ENCODE measurements at regions not wholly inside any gene's neighbourhood (a gene's known extent, or its start where the extent isn't known, plus 50 kb on each side); places are given as distances from the start of the nearest gene placed in this dataset.
"Not testable (repeated sequence)": the region's sequence is repeated elsewhere in the genome, so short reads cannot be mapped to it uniquely, and the experiment has no call there.

GRCh38 chr1:83310161-83310560 is 688.8 kb downstream of the TTLL7 start:
- H3K4me2 ChIP-seq (ENCODE audit: low read depth, low read length, poor library complexity, severe bottlenecking); H4K20me1 ChIP-seq (ENCODE audit: insufficient read depth, low read depth, low read length); H3K36me3 ChIP-seq (ENCODE audit: insufficient read depth, low read length); H3K27ac ChIP-seq (ENCODE audit: low read length); H3K79me2 ChIP-seq (ENCODE audit: low read length); H3K9ac ChIP-seq (ENCODE audit: low read length); H3K27me3 ChIP-seq (ENCODE audit: low read length); H3K4me1 ChIP-seq (ENCODE audit: low read length); H3K4me3 ChIP-seq (ENCODE audit: low read length); DNase-seq; H2AFZ ChIP-seq (ENCODE audit: low read length); H3K9me3 ChIP-seq (ENCODE audit: low read length); H3K9me2 ChIP-seq (replicated peaks; ENCODE audit: insufficient read depth, low read length): not testable (repeated sequence)

GRCh38 chr1:83309035-83309434 is 689.9 kb downstream of the TTLL7 start:
- not testable (repeated sequence) for H3K36me3 ChIP-seq (ENCODE audit: insufficient read depth, low read length); DNase-seq; H3K27me3 ChIP-seq (ENCODE audit: low read length); H3K4me2 ChIP-seq (ENCODE audit: low read depth, low read length, poor library complexity, severe bottlenecking); H3K9ac ChIP-seq (ENCODE audit: low read length); H2AFZ ChIP-seq (ENCODE audit: low read length); H3K79me2 ChIP-seq (ENCODE audit: low read length); H3K9me2 ChIP-seq (replicated peaks; ENCODE audit: insufficient read depth, low read length); H3K4me1 ChIP-seq (ENCODE audit: low read length); H3K4me3 ChIP-seq (ENCODE audit: low read length); H3K9me3 ChIP-seq (ENCODE audit: low read length); H3K27ac ChIP-seq (ENCODE audit: low read length); H4K20me1 ChIP-seq (ENCODE audit: insufficient read depth, low read depth, low read length)

- H3K9ac ChIP-seq (ENCODE audit: low read length); H3K4me3 ChIP-seq (ENCODE audit: low read length); DNase-seq; H3K4me1 ChIP-seq (ENCODE audit: low read length); H3K36me3 ChIP-seq (ENCODE audit: insufficient read depth, low read length); H3K4me2 ChIP-seq (ENCODE audit: low read depth, low read length, poor library complexity, severe bottlenecking); H3K79me2 ChIP-seq (ENCODE audit: low read length); H4K20me1 ChIP-seq (ENCODE audit: insufficient read depth, low read depth, low read length); H3K27ac ChIP-seq (ENCODE audit: low read length); H2AFZ ChIP-seq (ENCODE audit: low read length); H3K9me3 ChIP-seq (ENCODE audit: low read length); H3K27me3 ChIP-seq (ENCODE audit: low read length); H3K9me2 ChIP-seq (replicated peaks; ENCODE audit: insufficient read depth, low read length): not testable (repeated sequence)
Observed at GRCh38 chr1:83306811-83307210, 692.1 kb downstream of the TTLL7 start.

- not testable (repeated sequence) for H3K4me3 ChIP-seq (ENCODE audit: low read length); H2AFZ ChIP-seq (ENCODE audit: low read length); H3K9ac ChIP-seq (ENCODE audit: low read length); H4K20me1 ChIP-seq (ENCODE audit: insufficient read depth, low read depth, low read length); H3K9me2 ChIP-seq (replicated peaks; ENCODE audit: insufficient read depth, low read length); H3K4me1 ChIP-seq (ENCODE audit: low read length); H3K79me2 ChIP-seq (ENCODE audit: low read length); H3K4me2 ChIP-seq (ENCODE audit: low read depth, low read length, poor library complexity, severe bottlenecking); H3K27me3 ChIP-seq (ENCODE audit: low read length); DNase-seq; H3K27ac ChIP-seq (ENCODE audit: low read length); H3K36me3 ChIP-seq (ENCODE audit: insufficient read depth, low read length); H3K9me3 ChIP-seq (ENCODE audit: low read length)
Observed at GRCh38 chr1:83295594-83295993, 703.3 kb downstream of the TTLL7 start.

GRCh38 chr1:83287391-83287790 is 711.5 kb downstream of the TTLL7 start:
- not testable (repeated sequence) for H3K27ac ChIP-seq (ENCODE audit: low read length); H3K4me3 ChIP-seq (ENCODE audit: low read length); H3K4me1 ChIP-seq (ENCODE audit: low read length); H3K9me3 ChIP-seq (ENCODE audit: low read length); DNase-seq; H3K4me2 ChIP-seq (ENCODE audit: low read depth, low read length, poor library complexity, severe bottlenecking); H3K9me2 ChIP-seq (replicated peaks; ENCODE audit: insufficient read depth, low read length); H3K27me3 ChIP-seq (ENCODE audit: low read length); H3K9ac ChIP-seq (ENCODE audit: low read length); H3K36me3 ChIP-seq (ENCODE audit: insufficient read depth, low read length); H4K20me1 ChIP-seq (ENCODE audit: insufficient read depth, low read depth, low read length); H3K79me2 ChIP-seq (ENCODE audit: low read length); H2AFZ ChIP-seq (ENCODE audit: low read length)

GRCh38 chr1:83274656-83275055 is 724.3 kb downstream of the TTLL7 start:
- H3K4me1 ChIP-seq (ENCODE audit: low read length); H4K20me1 ChIP-seq (ENCODE audit: insufficient read depth, low read depth, low read length); H3K27me3 ChIP-seq (ENCODE audit: low read length); H3K9me2 ChIP-seq (replicated peaks; ENCODE audit: insufficient read depth, low read length); H3K79me2 ChIP-seq (ENCODE audit: low read length); DNase-seq; H2AFZ ChIP-seq (ENCODE audit: low read length); H3K27ac ChIP-seq (ENCODE audit: low read length); H3K4me2 ChIP-seq (ENCODE audit: low read depth, low read length, poor library complexity, severe bottlenecking); H3K36me3 ChIP-seq (ENCODE audit: insufficient read depth, low read length); H3K9ac ChIP-seq (ENCODE audit: low read length); H3K9me3 ChIP-seq (ENCODE audit: low read length); H3K4me3 ChIP-seq (ENCODE audit: low read length): not testable (repeated sequence)

GRCh38 chr1:83272484-83272883 is 726.4 kb downstream of the TTLL7 start:
- H3K27ac ChIP-seq (ENCODE audit: low read length); DNase-seq; H2AFZ ChIP-seq (ENCODE audit: low read length); H3K4me1 ChIP-seq (ENCODE audit: low read length); H3K36me3 ChIP-seq (ENCODE audit: insufficient read depth, low read length); H3K9me3 ChIP-seq (ENCODE audit: low read length); H3K4me3 ChIP-seq (ENCODE audit: low read length); H3K9me2 ChIP-seq (replicated peaks; ENCODE audit: insufficient read depth, low read length); H3K9ac ChIP-seq (ENCODE audit: low read length); H3K79me2 ChIP-seq (ENCODE audit: low read length); H3K4me2 ChIP-seq (ENCODE audit: low read depth, low read length, poor library complexity, severe bottlenecking); H3K27me3 ChIP-seq (ENCODE audit: low read length); H4K20me1 ChIP-seq (ENCODE audit: insufficient read depth, low read depth, low read length): not testable (repeated sequence)

- not testable (repeated sequence) for H2AFZ ChIP-seq (ENCODE audit: low read length); H3K4me1 ChIP-seq (ENCODE audit: low read length); H4K20me1 ChIP-seq (ENCODE audit: insufficient read depth, low read depth, low read length); H3K9me2 ChIP-seq (replicated peaks; ENCODE audit: insufficient read depth, low read length); H3K27ac ChIP-seq (ENCODE audit: low read length); H3K9me3 ChIP-seq (ENCODE audit: low read length); H3K79me2 ChIP-seq (ENCODE audit: low read length); H3K9ac ChIP-seq (ENCODE audit: low read length); H3K36me3 ChIP-seq (ENCODE audit: insufficient read depth, low read length); H3K27me3 ChIP-seq (ENCODE audit: low read length); DNase-seq; H3K4me3 ChIP-seq (ENCODE audit: low read length); H3K4me2 ChIP-seq (ENCODE audit: low read depth, low read length, poor library complexity, severe bottlenecking)
Observed at GRCh38 chr1:83271834-83272233, 727.1 kb downstream of the TTLL7 start.

- not testable (repeated sequence) for H3K4me3 ChIP-seq (ENCODE audit: low read length); DNase-seq; H3K9me2 ChIP-seq (replicated peaks; ENCODE audit: insufficient read depth, low read length); H3K9ac ChIP-seq (ENCODE audit: low read length); H3K4me1 ChIP-seq (ENCODE audit: low read length); H3K9me3 ChIP-seq (ENCODE audit: low read length); H3K27ac ChIP-seq (ENCODE audit: low read length); H2AFZ ChIP-seq (ENCODE audit: low read length); H3K79me2 ChIP-seq (ENCODE audit: low read length); H3K27me3 ChIP-seq (ENCODE audit: low read length); H3K36me3 ChIP-seq (ENCODE audit: insufficient read depth, low read length); H3K4me2 ChIP-seq (ENCODE audit: low read depth, low read length, poor library complexity, severe bottlenecking); H4K20me1 ChIP-seq (ENCODE audit: insufficient read depth, low read depth, low read length)
Observed at GRCh38 chr1:83270801-83271200, 728.1 kb downstream of the TTLL7 start.
